ENCODE measurements at regions not wholly inside any gene's neighbourhood (a gene's known extent, or its start where the extent isn't known, plus 50 kb on each side); places are given as distances from the start of the nearest gene placed in this dataset.

DNA sequence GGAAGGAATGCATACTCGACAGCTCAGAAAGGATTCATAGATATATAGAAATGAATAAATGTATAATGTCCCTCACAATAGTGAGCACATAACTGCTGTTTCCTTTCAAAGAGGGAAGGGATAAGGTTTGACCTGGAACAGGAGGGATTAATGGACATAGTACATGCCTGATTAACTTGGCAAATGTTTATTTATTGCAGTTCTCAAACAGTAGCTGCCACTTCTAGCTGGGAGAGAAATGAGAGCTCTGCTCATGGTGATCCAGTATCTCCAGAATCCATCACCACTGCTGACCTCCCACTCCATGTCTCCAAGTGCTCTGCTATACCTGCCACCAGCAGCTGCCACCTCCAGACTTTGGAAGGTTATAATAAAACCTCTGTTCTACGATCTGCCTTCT, 108.1 kb downstream of the LRIG3 start:
- no peak for FAIRE-seq

DNA sequence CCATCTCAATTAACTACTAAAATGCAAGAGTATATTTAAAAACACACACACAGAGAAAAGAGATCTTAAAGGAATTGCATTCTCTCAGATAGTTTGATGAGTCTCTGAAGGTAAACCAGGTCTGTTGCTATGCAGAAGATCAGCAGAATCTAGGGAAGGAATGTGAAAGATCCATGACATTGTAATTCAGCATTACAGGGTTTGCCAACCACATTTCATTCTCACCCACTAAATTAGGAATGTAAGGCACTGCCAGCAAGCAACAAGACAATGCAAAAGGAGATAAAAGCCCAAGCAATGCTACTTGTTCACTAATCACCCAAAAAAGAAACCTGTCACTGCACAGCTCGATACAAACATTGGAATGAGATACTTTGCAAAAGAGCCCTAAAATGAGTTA, 106.3 kb downstream of the LRIG3 start:
- FAIRE-seq = no peak

DNA sequence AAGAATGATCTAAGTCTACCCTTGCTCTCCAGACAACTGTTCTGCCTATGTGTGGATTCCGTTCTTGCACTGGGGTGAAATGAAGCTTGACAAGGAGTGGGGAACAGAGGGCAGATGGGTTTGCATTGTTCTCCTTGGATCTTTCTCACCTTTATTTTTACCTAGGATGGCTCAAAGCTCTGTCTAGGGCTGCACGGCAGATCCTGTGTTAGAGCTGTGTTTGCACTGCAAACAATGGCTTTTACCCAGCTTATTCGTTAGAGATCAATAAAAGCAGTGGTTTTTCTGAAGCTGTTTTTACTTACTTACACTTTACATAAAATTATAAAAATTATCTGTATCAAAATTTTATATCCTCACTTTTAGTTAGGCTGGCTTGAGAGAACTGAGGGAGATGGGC, 105.1 kb downstream of the LRIG3 start:
- FAIRE-seq = no peak

DNA sequence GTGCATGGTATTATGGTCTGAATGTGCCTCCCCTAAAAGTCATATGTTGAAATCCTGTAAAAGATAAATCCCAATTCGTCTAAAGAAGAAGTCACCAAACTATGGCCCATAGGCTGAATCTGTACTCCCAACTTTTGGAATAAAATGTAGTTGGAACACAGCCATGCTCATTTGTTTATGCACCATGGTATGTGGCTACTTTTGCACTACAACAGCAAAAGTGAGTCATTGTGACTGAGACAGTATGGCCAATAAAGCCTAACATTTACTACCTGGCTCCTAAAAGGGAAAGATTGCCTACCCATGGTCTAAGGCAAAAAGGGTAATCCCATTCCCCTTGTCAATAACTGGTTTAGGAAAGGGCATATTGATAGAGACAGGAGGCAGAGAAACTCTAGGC, 101.8 kb downstream of the LRIG3 start:
- no peak for FAIRE-seq

DNA sequence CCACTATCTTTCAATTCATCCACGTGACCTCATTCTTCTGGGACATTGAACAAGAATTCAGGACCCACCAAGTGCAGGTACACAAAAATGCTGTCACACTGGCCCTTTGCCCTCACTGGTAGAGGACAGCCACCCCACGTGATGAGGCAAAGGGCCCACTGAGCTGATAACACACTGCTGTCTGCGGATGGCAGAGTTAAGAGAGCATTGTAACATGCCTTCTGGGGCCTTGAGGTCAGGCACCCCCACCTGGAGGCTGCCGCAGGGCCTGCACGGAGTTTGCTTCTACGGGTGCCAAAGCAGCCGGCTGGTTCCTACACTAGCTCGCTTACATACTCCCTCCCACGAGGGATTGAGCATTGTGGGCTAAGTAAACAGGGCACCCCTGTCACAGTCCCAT, 101.0 kb downstream of the LRIG3 start:
- FAIRE-seq = no peak

DNA sequence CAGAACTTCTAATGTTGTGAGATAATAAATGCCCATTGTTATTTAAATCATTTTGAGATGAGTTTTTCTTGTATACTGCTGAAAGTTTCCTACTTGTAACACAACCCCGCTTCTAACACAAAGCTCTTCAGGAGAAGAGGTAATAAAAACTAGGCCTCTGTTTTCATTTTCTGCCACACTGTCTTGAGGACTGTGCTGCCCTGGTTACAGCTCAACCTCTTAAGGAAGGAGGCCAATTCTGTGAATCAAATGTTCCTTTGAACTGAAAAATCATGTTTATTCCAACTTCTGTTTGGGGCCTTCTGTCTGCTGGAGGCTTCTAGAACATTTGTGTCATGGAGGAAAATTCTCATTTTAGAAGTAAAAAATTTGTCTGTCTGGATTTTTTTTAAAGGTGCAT, 100.3 kb downstream of the LRIG3 start:
- FAIRE-seq = no peak

All from endometrium (tissue), 2 donors.